ENCODE measurements at regions not wholly inside any gene's neighbourhood (a gene's known extent, or its start where the extent isn't known, plus 50 kb on each side); places are given as distances from the start of the nearest gene placed in this dataset.

DNA sequence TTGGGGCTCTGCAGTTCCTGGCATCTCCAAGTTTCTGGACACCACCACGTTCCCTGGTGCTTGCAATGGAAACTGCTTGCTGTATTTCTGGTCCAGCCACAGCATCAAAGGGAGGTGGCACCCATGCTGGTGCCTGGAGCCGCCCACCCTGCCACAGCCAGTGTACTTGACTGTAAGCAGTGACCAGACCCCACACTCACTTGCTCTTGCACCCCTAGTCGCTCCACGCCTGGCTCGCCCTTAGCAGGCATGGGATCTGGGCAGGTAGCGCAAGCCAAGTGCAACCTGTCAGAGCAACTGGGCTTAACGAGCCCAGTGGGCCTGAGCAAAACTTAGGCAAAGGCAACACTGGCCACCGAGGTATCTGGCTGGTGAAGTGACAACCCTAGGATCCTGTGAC is 648.2 kb upstream of the PCDH9 start:
- H3K27me3 ChIP-seq = no peaks in the 10 kb centered on the region
- no peak overlapping the region for H3K27ac ChIP-seq
- H3K9me3 ChIP-seq = peaks cover 0 to 3% (median 0%) of the 10 kb centered on the region in 4 donors
- 89 to 93% methylated on average over 8 of the region's 8 CpGs for WGBS, 2 donors
- no peaks in the 10 kb centered on the region for H3K36me3 ChIP-seq
- no peak overlapping the region for H3K4me3 ChIP-seq
- DNase-seq (ENCODE audit: low spot score in 2 of 2) = no peak
- TF ChIP-seq EP300 (IDR thresholded peaks at IDR 0.05) (no peak), POLR2A (IDR thresholded peaks at IDR 0.05) (no peak)
- TF ChIP-seq, protein P1, sequence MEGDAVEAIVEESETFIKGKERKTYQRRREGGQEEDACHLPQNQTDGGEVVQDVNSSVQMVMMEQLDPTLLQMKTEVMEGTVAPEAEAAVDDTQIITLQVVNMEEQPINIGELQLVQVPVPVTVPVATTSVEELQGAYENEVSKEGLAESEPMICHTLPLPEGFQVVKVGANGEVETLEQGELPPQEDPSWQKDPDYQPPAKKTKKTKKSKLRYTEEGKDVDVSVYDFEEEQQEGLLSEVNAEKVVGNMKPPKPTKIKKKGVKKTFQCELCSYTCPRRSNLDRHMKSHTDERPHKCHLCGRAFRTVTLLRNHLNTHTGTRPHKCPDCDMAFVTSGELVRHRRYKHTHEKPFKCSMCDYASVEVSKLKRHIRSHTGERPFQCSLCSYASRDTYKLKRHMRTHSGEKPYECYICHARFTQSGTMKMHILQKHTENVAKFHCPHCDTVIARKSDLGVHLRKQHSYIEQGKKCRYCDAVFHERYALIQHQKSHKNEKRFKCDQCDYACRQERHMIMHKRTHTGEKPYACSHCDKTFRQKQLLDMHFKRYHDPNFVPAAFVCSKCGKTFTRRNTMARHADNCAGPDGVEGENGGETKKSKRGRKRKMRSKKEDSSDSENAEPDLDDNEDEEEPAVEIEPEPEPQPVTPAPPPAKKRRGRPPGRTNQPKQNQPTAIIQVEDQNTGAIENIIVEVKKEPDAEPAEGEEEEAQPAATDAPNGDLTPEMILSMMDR (IDR thresholded peaks at IDR 0.05) = no peak
- H3K4me1 ChIP-seq = no peaks in the 10 kb centered on the region

DNA sequence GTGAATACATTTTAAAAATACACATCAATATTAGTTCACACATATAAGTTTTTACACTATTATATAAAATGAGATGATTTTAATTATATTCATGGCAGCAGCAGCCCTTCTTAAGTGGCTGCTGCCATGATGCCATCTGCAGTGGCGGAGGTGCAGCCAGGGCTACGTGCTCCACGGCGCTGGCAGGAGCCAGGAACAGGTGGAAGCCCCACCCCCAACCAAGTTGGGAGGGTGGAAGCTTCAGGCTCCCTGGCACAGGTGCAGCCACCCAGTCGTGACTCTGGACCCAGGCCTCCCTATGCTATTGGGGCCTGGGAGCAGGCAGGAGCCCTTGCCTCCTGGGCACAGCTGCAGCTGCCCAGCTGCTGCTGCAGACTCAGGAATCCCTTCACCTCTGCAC is 646.9 kb upstream of the PCDH9 start:
- Histone ChIP-seq H3K27ac (no peak overlapping the region), H3K27me3 (no peaks in the 10 kb centered on the region), H3K9me3 (peaks cover 0 to 3% (median 0%) of the 10 kb centered on the region in 4 donors), H3K4me3 (no peak overlapping the region), H3K36me3 (no peaks in the 10 kb centered on the region), H3K4me1 (no peaks in the 10 kb centered on the region)
- no peak for TF ChIP-seq POLR2A (IDR thresholded peaks at IDR 0.05)
- no peak for TF ChIP-seq EP300 (IDR thresholded peaks at IDR 0.05)
- TF ChIP-seq, protein P1 (IDR thresholded peaks at IDR 0.05) = no peak
- DNase-seq (ENCODE audit: low spot score in 2 of 2) = no peak
- 92 to 98% methylated on average over 4 to 5 of the region's 5 CpGs for WGBS, 2 donors

DNA sequence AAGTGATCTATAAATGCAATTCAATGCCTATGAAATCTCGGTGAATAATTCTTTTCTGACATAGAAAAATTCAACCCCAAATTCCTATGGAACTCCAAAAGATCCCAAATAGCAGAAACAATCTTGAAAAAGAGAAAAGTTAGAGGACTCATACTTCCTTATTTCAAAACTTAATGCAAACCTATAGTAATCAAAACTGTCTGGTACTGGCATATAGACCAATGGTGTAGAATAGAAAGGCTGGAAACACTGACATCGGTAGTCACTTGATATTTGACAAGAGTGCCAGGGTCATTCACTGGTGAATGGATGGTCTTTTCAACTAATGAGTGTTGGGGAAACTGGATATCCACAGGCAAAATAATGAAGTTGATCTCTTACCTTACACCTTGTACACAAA is 637.1 kb upstream of the PCDH9 start:
- TF ChIP-seq, protein P1 (IDR thresholded peaks at IDR 0.05) = no peak
- no peak for TF ChIP-seq EP300 (IDR thresholded peaks at IDR 0.05)
- no peaks in the 10 kb centered on the region for H3K36me3 ChIP-seq
- H3K9me3 ChIP-seq = no peaks in the 10 kb centered on the region
- no peaks in the 10 kb centered on the region for H3K4me1 ChIP-seq
- 90 to 96% methylated on average over 2 of the region's 2 CpGs for WGBS, 2 donors
- no peaks in the 10 kb centered on the region for H3K27me3 ChIP-seq
- no peak for DNase-seq (ENCODE audit: low spot score in 2 of 2)
- H3K4me3 ChIP-seq = no peak overlapping the region
- H3K27ac ChIP-seq = no peak overlapping the region

DNA sequence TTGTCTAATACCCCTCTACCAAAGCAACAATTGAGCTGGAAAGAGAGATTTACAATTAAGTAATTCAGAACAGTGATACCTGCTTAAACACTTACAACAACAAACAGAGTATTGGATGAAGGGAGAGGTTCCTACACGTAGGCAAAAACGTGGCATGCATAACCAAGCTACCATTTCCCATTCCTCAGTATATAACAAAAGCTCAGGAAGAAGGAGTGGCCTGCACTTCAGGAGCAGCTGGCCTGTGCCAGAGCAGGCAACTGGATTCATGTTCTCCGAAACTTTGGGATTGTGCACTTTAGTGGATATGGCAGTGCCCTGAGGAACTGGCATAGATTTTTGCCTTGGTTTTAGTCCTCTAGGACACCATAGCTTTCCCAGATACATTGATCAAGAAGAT is 630.2 kb upstream of the PCDH9 start:
- no peak for DNase-seq (ENCODE audit: low spot score in 2 of 2)
- Histone ChIP-seq H3K36me3 (no peaks in the 10 kb centered on the region), H3K4me1 (peaks cover 0 to 4% (median 0%) of the 10 kb centered on the region in 4 donors), H3K9me3 (peaks cover 0 to 3% (median 0%) of the 10 kb centered on the region in 4 donors), H3K4me3 (no peak overlapping the region), H3K27me3 (no peaks in the 10 kb centered on the region), H3K27ac (no peak overlapping the region)
- TF ChIP-seq POLR2A (IDR thresholded peaks at IDR 0.05) = no peak
- TF ChIP-seq EP300 (IDR thresholded peaks at IDR 0.05) = no peak
- TF ChIP-seq, protein P1 (IDR thresholded peaks at IDR 0.05) = no peak
- 57 to 64% methylated on average over 3 of the region's 3 CpGs for WGBS, 2 donors

DNA sequence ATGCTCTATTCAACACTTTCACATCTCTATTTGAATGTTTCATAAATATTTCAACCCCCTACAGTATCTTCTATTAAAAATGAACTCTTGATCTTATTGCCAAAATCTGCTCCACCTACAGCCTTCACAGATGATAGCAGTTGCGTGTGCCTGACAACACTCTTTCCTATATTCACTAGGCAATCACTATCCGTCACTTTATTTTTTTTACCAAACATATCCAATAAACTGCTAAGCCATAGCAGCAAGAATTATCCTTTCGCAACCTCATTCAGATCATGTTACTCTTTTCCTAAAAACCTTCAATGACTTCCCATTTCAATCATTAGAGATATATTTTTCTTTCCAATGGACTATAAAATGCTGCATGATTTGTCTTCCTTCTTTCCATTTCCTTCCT is 629.8 kb upstream of the PCDH9 start:
- TF ChIP-seq EP300 (IDR thresholded peaks at IDR 0.05) (no peak), POLR2A (IDR thresholded peaks at IDR 0.05) (no peak)
- TF ChIP-seq, protein P1 (IDR thresholded peaks at IDR 0.05) = no peak
- 90 to 91% methylated on average over 3 of the region's 3 CpGs for WGBS, 2 donors
- H3K27ac ChIP-seq = no peak overlapping the region
- H3K4me1 ChIP-seq = peaks cover 0 to 4% (median 0%) of the 10 kb centered on the region in 4 donors
- H3K4me3 ChIP-seq = no peak overlapping the region
- peaks cover 0 to 3% (median 0%) of the 10 kb centered on the region in 4 donors for H3K9me3 ChIP-seq
- no peak for DNase-seq (ENCODE audit: low spot score in 2 of 2)
- H3K27me3 ChIP-seq = no peaks in the 10 kb centered on the region
- no peaks in the 10 kb centered on the region for H3K36me3 ChIP-seq
